Urinary bladder (tissue), 3 donors: ENCODE measurements at regions not wholly inside any gene's neighbourhood (a gene's known extent, or its start where the extent isn't known, plus 50 kb on each side); places are given as distances from the start of the nearest gene placed in this dataset.
A peak's percentile ranks its signal among the peaks of the same experiment; 100 is the strongest.

ENCODE experiments used
- DNase-seq: peaks from one replicate; pipeline ENCODE4 v3.0.0-alpha.2; 2015; ENCODE audit errors: extremely low spot score
- H3K27ac ChIP-seq: one replicate; pipeline ENCODE4 v1.5.1; 2013; ENCODE audit warnings: low read depth, mild to moderate bottlenecking, moderate library complexity
- H3K36me3 ChIP-seq: one replicate; pipeline ENCODE4 v1.6.1; 2013; ENCODE audit warnings: mild to moderate bottlenecking, moderate library complexity; ENCODE audit not compliant: insufficient read depth
- H3K4me1 ChIP-seq: one replicate; pipeline ENCODE4 v1.6.1; 2013; ENCODE audit warnings: mild to moderate bottlenecking, moderate library complexity; ENCODE audit not compliant: insufficient read depth
- H3K4me3 ChIP-seq: one replicate; pipeline ENCODE4 v1.5.1; 2013; ENCODE audit warnings: low read depth, low read length
- WGBS: extraction: QIAGEN DNeasy Blood & Tissue Kit; methylation state at CpG from one replicate; pipeline ENCODE4 v1.1.7; 2013; 5-methylcytosine and 5-hydroxymethylcytosine counted together
- donor health status: healthy with polysubstance abuse.
- donor health status: healthy.

GRCh38 chr1:165147799-165148198 lies 208.7 kb downstream of the LMX1A start:
- H3K4me3 ChIP-seq: no peak overlapping the region
- H3K4me1 ChIP-seq: no peaks in the 10 kb centered on the region
- no peaks in the 10 kb centered on the region for H3K36me3 ChIP-seq
- 58% methylated on average over 2 of the region's 2 CpGs for WGBS
- no peak for DNase-seq
- H3K27ac ChIP-seq: no peak overlapping the region

GRCh38 chr1:165144757-165145397 lies 211.6 kb downstream of the LMX1A start:
- WGBS: 17% methylated on average over 12 of the region's 12 CpGs
- DNase-seq: peak; percentile 67

GRCh38 chr1:165143437-165144065 lies 213.0 kb downstream of the LMX1A start:
- H3K4me3 ChIP-seq: no peak overlapping the region
- 61% methylated on average over 4 of the region's 4 CpGs for WGBS
- H3K36me3 ChIP-seq: no peaks in the 10 kb centered on the region
- DNase-seq: no peak
- no peaks in the 10 kb centered on the region for H3K4me1 ChIP-seq
- no peak overlapping the region for H3K27ac ChIP-seq

More at GRCh38 chr1:165144757-165145397, 211.6 kb downstream of the LMX1A start:
- Histone ChIP-seq H3K4me3 (no peak overlapping the region), H3K36me3 (no peaks in the 10 kb centered on the region), H3K4me1 (no peaks in the 10 kb centered on the region), H3K27ac (no peak overlapping the region)

- WGBS: 54% methylated on average over 1 of the region's 1 CpG
Observed at GRCh38 chr1:165138960-165139359, 217.6 kb downstream of the LMX1A start.

GRCh38 chr1:165137551-165138316 lies 218.8 kb downstream of the LMX1A start:
- H3K4me3 ChIP-seq: no peak overlapping the region
- H3K27ac ChIP-seq: no peak overlapping the region
- no peaks in the 10 kb centered on the region for H3K4me1 ChIP-seq
- no peaks in the 10 kb centered on the region for H3K36me3 ChIP-seq
- WGBS: 66% methylated on average over 5 of the region's 5 CpGs
- no peak for DNase-seq

More at GRCh38 chr1:165138960-165139359, 217.6 kb downstream of the LMX1A start:
- no peak overlapping the region for H3K27ac ChIP-seq
- H3K36me3 ChIP-seq: no peaks in the 10 kb centered on the region
- no peak overlapping the region for H3K4me3 ChIP-seq
- no peak for DNase-seq
- H3K4me1 ChIP-seq: no peaks in the 10 kb centered on the region

- Histone ChIP-seq H3K27ac (no peak overlapping the region), H3K36me3 (no peaks in the 10 kb centered on the region), H3K4me1 (no peaks in the 10 kb centered on the region), H3K4me3 (no peak overlapping the region)
- WGBS: 62% methylated on average over 4 of the region's 4 CpGs
- DNase-seq: no peak
Observed at GRCh38 chr1:165134431-165134830, 222.1 kb downstream of the LMX1A start.

GRCh38 chr1:165129568-165130164 lies 226.8 kb downstream of the LMX1A start:
- H3K4me3 ChIP-seq: no peak overlapping the region
- no peak overlapping the region for H3K27ac ChIP-seq
- no peaks in the 10 kb centered on the region for H3K36me3 ChIP-seq
- DNase-seq: peak; percentile 43
- 9% methylated on average over 6 of the region's 6 CpGs for WGBS
- H3K4me1 ChIP-seq: no peaks in the 10 kb centered on the region

GRCh38 chr1:165124772-165125171 lies 231.7 kb downstream of the LMX1A start:
- H3K4me1 ChIP-seq: no peaks in the 10 kb centered on the region
- H3K27ac ChIP-seq: no peak overlapping the region
- H3K4me3 ChIP-seq: no peak overlapping the region
- no peak for DNase-seq
- H3K36me3 ChIP-seq: no peaks in the 10 kb centered on the region
- WGBS: 83% methylated on average over 4 of the region's 4 CpGs

GRCh38 chr1:165119086-165119485 lies 237.4 kb downstream of the LMX1A start:
- Histone ChIP-seq H3K27ac (no peak overlapping the region), H3K36me3 (no peaks in the 10 kb centered on the region), H3K4me1 (no peaks in the 10 kb centered on the region), H3K4me3 (no peak overlapping the region)
- WGBS: 55% methylated on average over 5 of the region's 5 CpGs
- DNase-seq: no peak

- Histone ChIP-seq H3K4me1 (no peaks in the 10 kb centered on the region), H3K36me3 (no peaks in the 10 kb centered on the region), H3K27ac (no peak overlapping the region), H3K4me3 (no peak overlapping the region)
- WGBS: 17% methylated on average over 33 of the region's 33 CpGs
- no peak for DNase-seq
Observed at GRCh38 chr1:165117482-165117881, 239.0 kb downstream of the LMX1A start.

- DNase-seq: no peak
- H3K36me3 ChIP-seq: no peaks in the 10 kb centered on the region
Observed at GRCh38 chr1:165116732-165117131, 239.8 kb downstream of the LMX1A start.

GRCh38 chr1:165116171-165116570 lies 240.3 kb downstream of the LMX1A start:
- 34% methylated on average over 1 of the region's 1 CpG for WGBS
- Histone ChIP-seq H3K27ac (no peak overlapping the region), H3K4me1 (no peaks in the 10 kb centered on the region), H3K36me3 (no peaks in the 10 kb centered on the region), H3K4me3 (no peak overlapping the region)
- DNase-seq: no peak

More at GRCh38 chr1:165116732-165117131, 239.8 kb downstream of the LMX1A start:
- Histone ChIP-seq H3K27ac (no peak overlapping the region), H3K4me3 (no peak overlapping the region), H3K4me1 (no peaks in the 10 kb centered on the region)
- 62% methylated on average over 6 of the region's 6 CpGs for WGBS

- no peak for DNase-seq
- no peaks in the 10 kb centered on the region for H3K36me3 ChIP-seq
- no peaks in the 10 kb centered on the region for H3K4me1 ChIP-seq
- no peak overlapping the region for H3K4me3 ChIP-seq
- 87% methylated on average over 6 of the region's 6 CpGs for WGBS
- H3K27ac ChIP-seq: no peak overlapping the region
Observed at GRCh38 chr1:165114889-165115285, 241.6 kb downstream of the LMX1A start.
